CD1c-positive myeloid dendritic cell (primary cell): ENCODE measurements at regions not wholly inside any gene's neighbourhood (a gene's known extent, or its start where the extent isn't known, plus 50 kb on each side); places are given as distances from the start of the nearest gene placed in this dataset.
"Not testable (repeated sequence)": the region's sequence is repeated elsewhere in the genome, so short reads cannot be mapped to it uniquely, and the experiment has no call there.

Source experiments
- DNase-seq: peaks from one replicate; pipeline ENCODE4 v3.0.0-alpha.2; 2016; ENCODE audit errors: extremely low spot score

GRCh38 chr6:49110916-49111315 is 352.1 kb downstream of the MMUT start:
- DNase-seq = no peak

- not testable (repeated sequence) for DNase-seq
Measured at GRCh38 chr6:49097664-49098063, 365.4 kb downstream of the MMUT start.

GRCh38 chr6:49097116-49097515 is 365.9 kb downstream of the MMUT start:
- no peak for DNase-seq

- no peak for DNase-seq
Measured at GRCh38 chr6:49088631-49089030, 374.4 kb downstream of the MMUT start.

- no peak for DNase-seq
Measured at GRCh38 chr6:49087369-49087768, 375.7 kb downstream of the MMUT start.

GRCh38 chr6:49082611-49083010 is 380.4 kb downstream of the MMUT start:
- no peak for DNase-seq

GRCh38 chr6:49072885-49073620 is 390.0 kb downstream of the MMUT start:
- no peak for DNase-seq

- no peak for DNase-seq
Measured at GRCh38 chr6:49072146-49072545, 390.9 kb downstream of the MMUT start.

GRCh38 chr6:49070411-49070810 is 392.6 kb downstream of the MMUT start:
- no peak for DNase-seq

GRCh38 chr6:49054311-49054710 is 408.7 kb downstream of the MMUT start:
- DNase-seq = no peak

GRCh38 chr6:49052901-49053300 is 410.2 kb downstream of the MMUT start:
- DNase-seq = no peak

GRCh38 chr6:49051281-49051680 is 411.8 kb downstream of the MMUT start:
- DNase-seq = no peak

GRCh38 chr6:49050584-49050983 is 412.5 kb downstream of the MMUT start:
- no peak for DNase-seq

- no peak for DNase-seq
Measured at GRCh38 chr6:49038294-49038822, 424.7 kb downstream of the MMUT start.

- no peak for DNase-seq
Measured at GRCh38 chr6:49030251-49031020, 432.6 kb downstream of the MMUT start.

- DNase-seq = no peak
Measured at GRCh38 chr6:49027644-49028043, 435.4 kb downstream of the MMUT start.

GRCh38 chr6:49025273-49026240 is 437.5 kb downstream of the MMUT start:
- DNase-seq = no peak

GRCh38 chr6:49004801-49005200 is 458.3 kb downstream of the MMUT start:
- no peak for DNase-seq

- DNase-seq = no peak
Measured at GRCh38 chr6:49003348-49003747, 459.7 kb downstream of the MMUT start.

- no peak for DNase-seq
Measured at GRCh38 chr6:49001856-49002541, 461.1 kb downstream of the MMUT start.

GRCh38 chr6:48998574-48998973 is 464.5 kb downstream of the MMUT start:
- no peak for DNase-seq
